Peyer's patch (tissue), 4 donors: ENCODE measurements at regions not wholly inside any gene's neighbourhood (a gene's known extent, or its start where the extent isn't known, plus 50 kb on each side); places are given as distances from the start of the nearest gene placed in this dataset.

ENCODE experiments used
- DNase-seq, 3 donors: peaks; one replicate each; pipeline ENCODE4 v3.0.0-alpha.2; 2017 to 2019
- H3K27ac ChIP-seq, 4 donors: fragments of 200-600 bp; sonication (generic); one replicate each; pipeline ENCODE4 v1.5.1; 2016 to 2019
- H3K27me3 ChIP-seq, 2 donors: fragments of 200-600 bp; sonication (generic); one replicate each; pipeline ENCODE4 v1.5.1; 2019
- H3K36me3 ChIP-seq, 3 donors: fragments of 200-600 bp; sonication (generic); one replicate each; pipeline ENCODE4 v1.5.1; 2016 to 2019
- H3K4me1 ChIP-seq, 4 donors: fragments of 200-600 bp; sonication (generic); one replicate each; pipeline ENCODE4 v1.5.1; 2016 to 2019
- H3K4me3 ChIP-seq, 4 donors: fragments of 200-600 bp; sonication (generic); 1 replicate in 3 of 4; 2 replicates in 1 of 4; pipeline ENCODE4 v1.5.1; 2016 to 2019; ENCODE audit warnings: mild to moderate bottlenecking in 1 of 4
- H3K9me3 ChIP-seq, 4 donors: fragments of 200-600 bp; sonication (generic); one replicate each; pipeline ENCODE4 v1.5.1; 2016 to 2019; ENCODE audit warnings: mild to moderate bottlenecking in 1 of 4
- POLR2A ChIP-seq, 2 donors: fragments of 450-650 bp; IDR thresholded peaks; one replicate each; pipeline ENCODE4 v1.5.1; 2017; ENCODE audit warnings: antibody characterized with exemption in 2 of 2, mild to moderate bottlenecking in 2 of 2, moderate library complexity in 2 of 2
- TF ChIP-seq, protein P1 (sequence below), 6 experiments: fragments of 450-650 bp in 4 of 6; fragments of 200-600 bp in 2 of 6; sonication (generic) in 1 of 6; IDR thresholded peaks; one replicate each; pipeline ENCODE4 v1.5.1; 2017 to 2019; ENCODE audit warnings: antibody characterized with exemption in 6 of 6, mild to moderate bottlenecking in 3 of 6, moderate library complexity in 1 of 6

DNA sequence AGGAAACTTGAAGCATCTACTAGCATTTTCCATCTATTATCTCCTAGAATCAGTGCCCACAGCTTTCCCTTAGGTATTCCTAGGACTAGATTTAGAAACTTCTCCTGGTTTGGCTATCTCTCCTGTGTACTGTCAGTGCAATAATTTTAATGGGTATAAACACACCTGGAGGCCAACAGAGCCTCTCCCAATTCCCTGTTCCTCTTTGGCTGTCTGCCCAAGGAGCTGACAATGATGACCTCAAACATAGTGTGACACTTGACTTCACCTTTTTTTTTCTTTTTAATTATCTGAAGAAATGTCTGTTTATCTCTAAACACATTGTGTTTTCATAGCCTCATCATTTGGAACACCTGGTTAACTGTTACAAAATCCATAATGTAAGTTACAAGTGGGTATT lies 754.5 kb upstream of the ALCAM start:
- Histone ChIP-seq H3K27ac (no peak overlapping the region), H3K27me3 (no peaks in the 10 kb centered on the region), H3K4me1 (no peaks in the 10 kb centered on the region), H3K4me3 (no peak overlapping the region), H3K36me3 (no peaks in the 10 kb centered on the region), H3K9me3 (no peaks in the 10 kb centered on the region)
- TF ChIP-seq POLR2A (IDR thresholded peaks at IDR 0.05): no peak
- TF ChIP-seq, protein P1, sequence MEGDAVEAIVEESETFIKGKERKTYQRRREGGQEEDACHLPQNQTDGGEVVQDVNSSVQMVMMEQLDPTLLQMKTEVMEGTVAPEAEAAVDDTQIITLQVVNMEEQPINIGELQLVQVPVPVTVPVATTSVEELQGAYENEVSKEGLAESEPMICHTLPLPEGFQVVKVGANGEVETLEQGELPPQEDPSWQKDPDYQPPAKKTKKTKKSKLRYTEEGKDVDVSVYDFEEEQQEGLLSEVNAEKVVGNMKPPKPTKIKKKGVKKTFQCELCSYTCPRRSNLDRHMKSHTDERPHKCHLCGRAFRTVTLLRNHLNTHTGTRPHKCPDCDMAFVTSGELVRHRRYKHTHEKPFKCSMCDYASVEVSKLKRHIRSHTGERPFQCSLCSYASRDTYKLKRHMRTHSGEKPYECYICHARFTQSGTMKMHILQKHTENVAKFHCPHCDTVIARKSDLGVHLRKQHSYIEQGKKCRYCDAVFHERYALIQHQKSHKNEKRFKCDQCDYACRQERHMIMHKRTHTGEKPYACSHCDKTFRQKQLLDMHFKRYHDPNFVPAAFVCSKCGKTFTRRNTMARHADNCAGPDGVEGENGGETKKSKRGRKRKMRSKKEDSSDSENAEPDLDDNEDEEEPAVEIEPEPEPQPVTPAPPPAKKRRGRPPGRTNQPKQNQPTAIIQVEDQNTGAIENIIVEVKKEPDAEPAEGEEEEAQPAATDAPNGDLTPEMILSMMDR (IDR thresholded peaks at IDR 0.05): no peak
- DNase-seq: no peak

DNA sequence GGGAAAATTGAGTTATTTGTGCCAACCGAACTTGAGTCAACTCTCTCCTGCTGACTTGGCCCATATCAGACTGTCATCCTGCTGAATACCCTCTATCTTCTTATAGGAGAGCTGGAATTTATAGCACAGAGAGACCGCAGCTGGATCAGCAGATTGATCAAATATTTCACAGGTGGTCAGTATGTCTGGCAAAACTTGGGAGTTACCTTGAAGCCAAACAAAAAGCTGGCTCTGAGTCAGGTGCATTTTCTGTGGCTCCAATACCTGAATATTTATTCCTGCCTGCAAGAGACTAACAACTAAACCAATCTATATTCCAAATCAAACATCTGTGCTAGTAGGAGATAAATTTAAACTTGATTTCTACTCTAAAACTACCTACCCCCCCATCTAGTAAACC lies 752.1 kb upstream of the ALCAM start:
- TF ChIP-seq, protein P1 (IDR thresholded peaks at IDR 0.05): no peak
- TF ChIP-seq POLR2A (IDR thresholded peaks at IDR 0.05): no peak
- no peak for DNase-seq
- H3K4me1 ChIP-seq: no peaks in the 10 kb centered on the region
- H3K27me3 ChIP-seq: no peaks in the 10 kb centered on the region
- H3K27ac ChIP-seq: no peak overlapping the region
- no peak overlapping the region for H3K4me3 ChIP-seq
- no peaks in the 10 kb centered on the region for H3K36me3 ChIP-seq
- no peaks in the 10 kb centered on the region for H3K9me3 ChIP-seq

DNA sequence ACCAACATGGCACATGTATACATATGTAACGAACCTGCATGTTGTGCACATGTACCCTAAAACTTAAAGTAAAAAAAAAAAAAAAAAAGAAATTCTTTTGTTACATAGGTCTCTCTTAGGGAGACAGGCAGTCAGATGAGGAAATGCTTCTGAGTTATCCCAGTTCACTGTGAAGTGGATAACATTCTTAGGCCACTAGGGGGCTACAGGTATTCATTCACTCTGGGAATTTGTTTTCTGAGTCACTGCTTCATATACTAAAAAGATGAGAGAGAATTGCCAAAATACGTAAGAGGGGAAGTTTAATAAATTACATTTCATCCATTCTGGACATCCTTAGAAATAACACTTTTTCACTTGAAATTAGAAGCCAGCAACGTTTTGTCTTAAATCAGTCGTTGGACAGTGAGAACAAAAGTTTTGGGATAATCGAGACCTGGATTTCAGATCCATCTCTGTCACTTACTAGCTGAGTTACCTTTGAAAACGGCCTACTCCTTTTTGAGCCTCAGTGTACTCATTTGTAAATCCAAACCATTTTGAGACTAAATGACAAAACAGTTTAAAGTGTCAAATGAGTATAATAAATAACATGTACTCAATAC lies 738.4 kb upstream of the ALCAM start:
- no peak for DNase-seq
- H3K27ac ChIP-seq: no peak overlapping the region
- no peaks in the 10 kb centered on the region for H3K27me3 ChIP-seq
- no peaks in the 10 kb centered on the region for H3K4me1 ChIP-seq
- H3K9me3 ChIP-seq: peaks cover 0 to 6% (median 0%) of the 10 kb centered on the region in 4 donors
- H3K4me3 ChIP-seq: no peak overlapping the region
- H3K36me3 ChIP-seq: no peaks in the 10 kb centered on the region
- TF ChIP-seq, protein P1 (IDR thresholded peaks at IDR 0.05): peak; percentile 12 to 49 (median 38)
- no peak for TF ChIP-seq POLR2A (IDR thresholded peaks at IDR 0.05)

DNA sequence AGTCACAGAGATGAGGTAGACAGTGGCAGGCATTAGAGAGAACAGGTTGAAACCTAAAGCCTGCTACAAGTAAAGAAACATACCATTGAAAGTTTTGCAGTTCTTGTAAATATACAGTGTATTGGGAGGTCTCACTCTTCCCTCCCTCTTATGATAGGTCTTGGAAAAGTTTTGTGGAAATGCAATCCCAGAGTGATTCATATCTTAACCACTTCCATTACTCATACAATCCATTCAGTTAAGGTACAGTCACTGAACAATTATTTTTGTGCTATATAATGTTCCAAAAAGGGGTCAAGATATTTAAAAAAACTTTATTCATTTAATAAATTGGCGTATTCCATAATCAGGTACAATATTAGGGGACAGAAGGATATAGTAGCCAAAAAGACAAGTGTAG lies 737.7 kb upstream of the ALCAM start:
- H3K27ac ChIP-seq: no peak overlapping the region
- no peak overlapping the region for H3K4me3 ChIP-seq
- TF ChIP-seq, protein P1 (IDR thresholded peaks at IDR 0.05): no peak
- TF ChIP-seq POLR2A (IDR thresholded peaks at IDR 0.05): no peak
- peaks cover 0 to 6% (median 0%) of the 10 kb centered on the region in 4 donors for H3K9me3 ChIP-seq
- no peaks in the 10 kb centered on the region for H3K27me3 ChIP-seq
- no peak for DNase-seq
- H3K36me3 ChIP-seq: no peaks in the 10 kb centered on the region
- H3K4me1 ChIP-seq: no peaks in the 10 kb centered on the region

DNA sequence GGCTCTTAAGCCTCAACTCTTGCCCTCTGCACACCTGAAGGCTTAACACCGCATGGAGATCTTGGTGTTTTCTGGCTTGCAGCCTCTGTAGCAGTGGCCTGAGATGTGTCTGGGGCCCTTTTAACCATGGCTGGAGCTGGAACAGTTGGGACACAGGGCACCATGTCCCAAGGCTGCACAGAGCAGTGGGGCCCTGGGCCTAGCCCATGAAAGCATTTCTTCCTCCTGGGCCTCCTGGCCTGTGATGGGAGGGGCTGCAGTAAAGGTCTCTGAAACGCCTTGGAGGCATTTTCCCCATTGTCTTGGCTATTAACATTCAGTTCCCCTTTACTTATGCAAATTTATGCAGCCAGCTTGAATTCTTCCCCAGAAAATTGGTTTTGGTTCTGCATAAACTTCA lies 735.5 kb upstream of the ALCAM start:
- no peak for DNase-seq
- Histone ChIP-seq H3K4me1 (no peaks in the 10 kb centered on the region), H3K27ac (no peak overlapping the region), H3K9me3 (peaks cover 0 to 6% (median 0%) of the 10 kb centered on the region in 4 donors), H3K4me3 (no peak overlapping the region), H3K36me3 (no peaks in the 10 kb centered on the region), H3K27me3 (no peaks in the 10 kb centered on the region)
- TF ChIP-seq, protein P1 (IDR thresholded peaks at IDR 0.05): no peak
- TF ChIP-seq POLR2A (IDR thresholded peaks at IDR 0.05): no peak

DNA sequence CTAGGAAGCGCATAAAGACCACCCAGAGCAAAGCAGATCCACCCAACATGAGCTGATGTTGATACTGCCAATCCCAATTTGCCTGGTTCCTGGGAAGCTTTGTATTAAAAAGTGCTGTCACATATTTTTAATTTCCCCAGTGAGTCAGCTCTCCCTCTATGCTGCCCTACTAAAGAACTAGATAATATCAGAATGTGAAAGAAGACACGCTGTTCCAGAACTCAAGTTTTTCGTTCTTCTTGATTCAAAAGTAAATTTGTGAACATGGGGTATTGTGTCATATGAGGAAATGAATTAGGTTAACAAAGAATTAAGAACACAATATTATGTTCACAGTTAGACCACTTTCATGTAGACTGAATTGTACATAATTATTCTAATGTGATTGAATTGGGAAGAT lies 734.2 kb upstream of the ALCAM start:
- peaks cover 0 to 6% (median 0%) of the 10 kb centered on the region in 4 donors for H3K9me3 ChIP-seq

More for the DNA sequence above, 734.2 kb upstream of the ALCAM start:
- DNase-seq: no peak
- Histone ChIP-seq H3K4me1 (no peaks in the 10 kb centered on the region), H3K4me3 (no peak overlapping the region), H3K27ac (no peak overlapping the region), H3K27me3 (no peaks in the 10 kb centered on the region), H3K36me3 (no peaks in the 10 kb centered on the region)
- no peak for TF ChIP-seq POLR2A (IDR thresholded peaks at IDR 0.05)
- TF ChIP-seq, protein P1 (IDR thresholded peaks at IDR 0.05): no peak
